ENCODE measurements at regions not wholly inside any gene's neighbourhood (a gene's known extent, or its start where the extent isn't known, plus 50 kb on each side); places are given as distances from the start of the nearest gene placed in this dataset.
"Not testable (repeated sequence)": the region's sequence is repeated elsewhere in the genome, so short reads cannot be mapped to it uniquely, and the experiment has no call there.

DNA sequence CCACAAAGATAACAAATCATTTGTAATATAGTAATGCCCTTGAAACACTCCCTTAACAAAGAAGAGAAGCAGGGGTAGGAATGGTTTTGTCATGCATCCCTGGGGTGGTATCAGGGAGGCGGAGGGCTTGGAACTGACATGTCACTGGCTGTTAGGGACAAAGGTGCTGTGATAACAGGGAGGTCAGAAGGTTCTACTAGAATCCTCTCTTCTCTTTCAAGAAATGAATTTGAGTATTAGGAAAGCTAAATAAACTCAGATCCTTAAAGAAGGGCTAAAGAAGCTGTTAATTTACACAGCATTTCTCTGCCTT lies 65.4 kb upstream of the ADAMTS18 start:
- CTCF ChIA-PET: no interaction called here
- peaks cover 77% of the 10 kb centered on the region for H3K27me3 Mint-ChIP-seq (ENCODE audit: unreplicated experiment)
- BruUV-seq (replicated peaks): no TSS peak
- H3K36me3 Mint-ChIP-seq (ENCODE audit: insufficient read depth, unreplicated experiment): no peaks in the 10 kb centered on the region
- intact Hi-C loops (cut with micrococcal nuclease; ENCODE audit: unreplicated experiment): loop anchor here (2.0 kb wide), 1 partner anchor 23 kb away; no protein-coding TSS in a partner anchor
- H3K9me3 Mint-ChIP-seq (ENCODE audit: low read depth, unreplicated experiment): no peaks in the 10 kb centered on the region
- no peak for TF ChIP-seq CTCF (IDR thresholded peaks at IDR 0.05; ENCODE audit: unreplicated experiment)
- no peaks in the 10 kb centered on the region for H3K4me1 Mint-ChIP-seq (ENCODE audit: low read depth, unreplicated experiment)
- no peak overlapping the region for H3K27ac Mint-ChIP-seq (ENCODE audit: unreplicated experiment)
- no peak overlapping the region for H3K4me3 Mint-ChIP-seq (ENCODE audit: low read depth, unreplicated experiment)
- no peak for DNase-seq

DNA sequence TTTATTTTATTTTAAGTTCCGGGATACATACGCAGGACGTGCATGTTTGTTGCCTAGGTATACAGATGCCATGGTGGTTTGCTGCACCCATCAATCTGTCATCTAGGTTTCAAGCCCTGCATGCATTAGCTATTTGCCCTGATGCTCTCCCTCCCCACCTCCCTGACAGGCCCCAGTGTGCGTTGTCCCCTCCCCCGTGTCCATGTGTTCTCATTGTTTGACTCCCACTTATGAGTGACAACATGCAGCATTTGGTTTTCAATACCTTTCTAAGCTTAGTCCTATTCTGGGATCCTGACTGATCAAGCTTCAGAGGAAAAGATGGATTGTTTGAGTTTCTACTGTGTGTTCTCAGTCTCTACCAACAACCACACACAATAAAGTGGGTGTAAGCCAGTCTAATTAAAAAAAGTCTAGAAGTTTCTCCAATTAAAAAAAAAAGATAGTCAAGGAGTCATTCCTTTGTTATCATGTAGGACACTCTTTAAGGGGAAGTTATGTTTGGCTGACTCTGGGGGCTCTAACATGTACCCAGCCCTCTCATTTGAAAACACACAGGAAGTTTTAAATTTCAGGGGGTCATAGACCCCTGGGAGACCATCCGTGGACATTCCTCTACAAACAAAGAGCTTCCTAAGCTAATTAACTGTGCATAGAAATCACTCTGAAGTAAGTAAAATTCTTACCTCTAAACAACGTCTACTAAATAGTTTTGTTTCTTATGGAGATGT lies 66.3 kb upstream of the ADAMTS18 start:
- Mint-ChIP-seq H3K36me3 (ENCODE audit: insufficient read depth, unreplicated experiment) (no peaks in the 10 kb centered on the region), H3K27me3 (ENCODE audit: unreplicated experiment) (peaks cover 71% of the 10 kb centered on the region), H3K4me3 (ENCODE audit: low read depth, unreplicated experiment) (no peak overlapping the region), H3K9me3 (ENCODE audit: low read depth, unreplicated experiment) (no peaks in the 10 kb centered on the region), H3K4me1 (ENCODE audit: low read depth, unreplicated experiment) (no peaks in the 10 kb centered on the region), H3K27ac (ENCODE audit: unreplicated experiment) (no peak overlapping the region)
- BruUV-seq (replicated peaks): no TSS peak
- intact Hi-C loops (cut with micrococcal nuclease; ENCODE audit: unreplicated experiment): loop anchor here (2.0 kb wide), 1 partner anchor 24 kb away; no protein-coding TSS in a partner anchor
- CTCF ChIA-PET: interaction anchor here (1.2 kb wide), 1 partner anchor 9 kb away, joined by 3 read pairs; no protein-coding TSS in a partner anchor
- DNase-seq: no peak
- TF ChIP-seq CTCF (IDR thresholded peaks at IDR 0.05; ENCODE audit: unreplicated experiment): no peak

DNA sequence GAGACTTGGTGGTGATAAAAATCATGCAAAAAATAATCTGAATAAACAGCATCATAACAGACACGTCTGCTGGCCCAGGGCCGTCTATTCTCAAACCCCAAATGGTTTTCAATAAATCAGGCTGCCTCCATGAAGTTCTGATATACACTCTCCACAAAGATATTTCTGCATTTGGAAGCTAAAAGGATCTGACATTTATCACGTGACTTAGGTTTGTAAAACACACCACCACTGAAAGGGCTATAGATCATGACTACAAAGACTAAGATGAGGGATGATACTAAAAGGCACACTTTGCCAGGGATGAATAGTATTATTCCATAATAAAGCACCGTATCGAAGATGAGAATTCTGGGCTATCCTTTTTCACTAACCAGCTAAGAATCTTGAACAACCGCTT lies 67.6 kb upstream of the ADAMTS18 start:
- CTCF ChIA-PET: interaction anchor here (1.2 kb wide), 1 partner anchor 11 kb away, joined by 3 read pairs; no protein-coding TSS in a partner anchor
- Mint-ChIP-seq H3K4me1 (ENCODE audit: low read depth, unreplicated experiment) (no peaks in the 10 kb centered on the region), H3K36me3 (ENCODE audit: insufficient read depth, unreplicated experiment) (no peaks in the 10 kb centered on the region), H3K27me3 (ENCODE audit: unreplicated experiment) (peaks cover 65% of the 10 kb centered on the region), H3K4me3 (ENCODE audit: low read depth, unreplicated experiment) (no peak overlapping the region), H3K9me3 (ENCODE audit: low read depth, unreplicated experiment) (no peaks in the 10 kb centered on the region), H3K27ac (ENCODE audit: unreplicated experiment) (no peak overlapping the region)
- no peak for TF ChIP-seq CTCF (IDR thresholded peaks at IDR 0.05; ENCODE audit: unreplicated experiment)
- intact Hi-C loops (cut with micrococcal nuclease; ENCODE audit: unreplicated experiment): no loop called here
- DNase-seq: no peak
- BruUV-seq (replicated peaks): no TSS peak

GRCh38 chr16:77506492-77506891 lies 71.7 kb upstream of the ADAMTS18 start:
- CTCF ChIA-PET; H3K4me3 Mint-ChIP-seq (ENCODE audit: low read depth, unreplicated experiment): not testable (repeated sequence)

GRCh38 chr16:77509051-77509450 lies 74.2 kb upstream of the ADAMTS18 start:
- no peak for TF ChIP-seq CTCF (IDR thresholded peaks at IDR 0.05; ENCODE audit: unreplicated experiment)
- DNase-seq: no peak
- no TSS peak for BruUV-seq (replicated peaks)
- no peaks in the 10 kb centered on the region for H3K4me1 Mint-ChIP-seq (ENCODE audit: low read depth, unreplicated experiment)
- no peak overlapping the region for H3K4me3 Mint-ChIP-seq (ENCODE audit: low read depth, unreplicated experiment)
- CTCF ChIA-PET: no interaction called here
- H3K27me3 Mint-ChIP-seq (ENCODE audit: unreplicated experiment): peaks cover 62% of the 10 kb centered on the region
- H3K36me3 Mint-ChIP-seq (ENCODE audit: insufficient read depth, unreplicated experiment): no peaks in the 10 kb centered on the region
- intact Hi-C loops (cut with micrococcal nuclease; ENCODE audit: unreplicated experiment): no loop called here
- H3K27ac Mint-ChIP-seq (ENCODE audit: unreplicated experiment): no peak overlapping the region
- no peaks in the 10 kb centered on the region for H3K9me3 Mint-ChIP-seq (ENCODE audit: low read depth, unreplicated experiment)

More at GRCh38 chr16:77506492-77506891, 71.7 kb upstream of the ADAMTS18 start:
- peaks cover 50% of the 10 kb centered on the region for H3K27me3 Mint-ChIP-seq (ENCODE audit: unreplicated experiment)
- H3K27ac Mint-ChIP-seq (ENCODE audit: unreplicated experiment); H3K4me1 Mint-ChIP-seq (ENCODE audit: low read depth, unreplicated experiment); intact Hi-C loops (cut with micrococcal nuclease; ENCODE audit: unreplicated experiment); BruUV-seq (replicated peaks); H3K9me3 Mint-ChIP-seq (ENCODE audit: low read depth, unreplicated experiment); H3K36me3 Mint-ChIP-seq (ENCODE audit: insufficient read depth, unreplicated experiment); DNase-seq: not testable (repeated sequence)
